ENCODE measurements at regions not wholly inside any gene's neighbourhood (a gene's known extent, or its start where the extent isn't known, plus 50 kb on each side); places are given as distances from the start of the nearest gene placed in this dataset.
"Not testable (repeated sequence)": the region's sequence is repeated elsewhere in the genome, so short reads cannot be mapped to it uniquely, and the experiment has no call there.

DNA sequence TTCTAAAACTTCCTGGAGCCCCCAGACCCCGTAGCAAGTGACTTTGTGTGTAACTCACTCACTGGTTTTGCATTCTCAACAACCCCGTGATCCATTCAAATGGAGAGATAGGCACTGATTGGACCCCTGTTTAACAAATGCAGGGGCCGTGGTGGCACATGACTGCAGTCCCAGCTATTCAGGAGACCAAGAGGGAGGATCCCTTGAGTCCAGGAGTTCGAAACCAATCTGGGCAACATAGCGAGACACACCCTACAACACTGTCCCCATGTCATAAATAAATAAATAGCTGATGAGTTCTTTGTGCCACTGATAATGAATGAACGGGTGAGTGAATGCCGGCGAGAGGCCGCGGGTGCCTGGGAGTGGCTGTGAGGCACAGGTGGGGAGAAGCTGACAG lies 59.4 kb upstream of the PAX7 start:
- ChIA-PET CTCF (interaction anchor here (1.2 kb wide), 1 partner anchor 17 kb away, joined by 3 read pairs; no protein-coding TSS in a partner anchor), POLR2A (no interaction called here)
- Histone ChIP-seq H3K27ac (ENCODE audit: insufficient read depth in 1 of 2, low read depth in 1 of 2, low read length in 2 of 2, poor library complexity in 1 of 2, severe bottlenecking in 2 of 2) (no peak overlapping the region), H3K27me3 (replicated peaks in 2 of 5; ENCODE audit: control insufficient read depth in 4 of 5, insufficient read depth in 5 of 5, low read length in 4 of 5) (peaks cover 0 to 57% (median 8%) of the 10 kb centered on the region in 5 experiments), H3K9me3 (ENCODE audit: control extremely low read depth in 1 of 5, control insufficient read depth in 4 of 5, insufficient read depth in 2 of 5, low read depth in 1 of 5, low read length in 4 of 5) (peaks cover 0 to 7% (median 0%) of the 10 kb centered on the region in 5 experiments), H3K4me3 (ENCODE audit: control insufficient read depth in 1 of 7, extremely low read depth in 1 of 7, insufficient read depth in 4 of 7, low read depth in 2 of 7, low read length in 6 of 7) (no peak overlapping the region), H3K36me3 (ENCODE audit: control insufficient read depth in 4 of 4, insufficient read depth in 4 of 4, low read length in 3 of 4) (no peaks in the 10 kb centered on the region), H3K4me1 (ENCODE audit: control extremely low read depth in 1 of 4, control insufficient read depth in 4 of 4, insufficient read depth in 4 of 4, low read length in 3 of 4) (no peaks in the 10 kb centered on the region)
- DNase-seq = no peak
- WGBS (ENCODE audit: insufficient coverage) = 86% methylated on average over 6 of the region's 10 CpGs

DNA sequence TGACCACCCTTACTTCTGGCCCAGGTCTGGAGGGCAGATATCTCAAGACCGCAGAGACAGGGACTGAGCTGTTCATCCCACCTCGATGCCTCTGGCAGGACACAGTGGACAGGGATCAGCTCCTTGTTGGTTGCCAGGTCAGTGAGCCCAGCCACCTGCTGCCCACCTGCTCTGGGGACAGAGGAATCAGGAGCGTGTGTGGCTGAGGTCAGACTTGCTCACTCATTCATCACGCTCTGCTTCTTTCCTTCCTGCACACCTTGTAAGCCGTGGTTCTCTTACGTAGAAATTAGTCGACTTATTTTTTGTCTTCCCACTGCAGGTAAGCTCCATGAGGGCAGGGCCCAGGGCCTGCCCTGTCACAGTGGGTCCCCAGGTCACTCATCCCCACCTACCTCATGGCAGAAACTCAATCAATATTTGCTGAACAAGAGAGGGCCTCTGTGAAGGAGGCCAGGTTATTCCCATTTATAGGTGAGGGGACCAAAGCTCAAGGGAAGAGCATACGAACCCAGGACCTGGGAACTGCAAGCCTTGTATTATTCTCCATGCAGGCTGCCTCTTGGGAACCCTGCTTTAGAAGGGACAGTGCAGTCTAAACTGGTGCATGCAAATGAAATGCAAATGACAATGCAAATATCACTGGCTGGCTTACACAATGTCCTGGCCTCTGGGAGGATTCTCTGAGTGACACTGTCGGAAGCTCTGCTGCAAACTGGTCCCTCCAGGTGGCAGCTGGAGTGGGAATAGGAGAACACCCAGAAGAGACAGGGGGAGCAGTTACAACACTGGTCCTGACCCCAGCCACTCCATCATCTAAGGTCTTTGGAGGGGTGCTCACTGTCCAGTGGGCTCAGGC lies 58.4 kb upstream of the PAX7 start:
- no peaks in the 10 kb centered on the region for H3K4me1 ChIP-seq (ENCODE audit: control extremely low read depth in 1 of 4, control insufficient read depth in 4 of 4, insufficient read depth in 4 of 4, low read length in 3 of 4)
- H3K4me3 ChIP-seq (ENCODE audit: control insufficient read depth in 1 of 7, extremely low read depth in 1 of 7, insufficient read depth in 4 of 7, low read depth in 2 of 7, low read length in 6 of 7) = no peak overlapping the region
- peaks cover 0 to 7% (median 0%) of the 10 kb centered on the region in 5 experiments for H3K9me3 ChIP-seq (ENCODE audit: control extremely low read depth in 1 of 5, control insufficient read depth in 4 of 5, insufficient read depth in 2 of 5, low read depth in 1 of 5, low read length in 4 of 5)
- WGBS (ENCODE audit: insufficient coverage) = 85% methylated on average over 8 of the region's 9 CpGs
- ChIA-PET POLR2A (no interaction called here), CTCF (interaction anchor here (1.2 to 1.4 kb wide), 2 partner anchors 10 to 18 kb away, joined by 3 to 8 read pairs; no protein-coding TSS in a partner anchor)
- no peaks in the 10 kb centered on the region for H3K36me3 ChIP-seq (ENCODE audit: control insufficient read depth in 4 of 4, insufficient read depth in 4 of 4, low read length in 3 of 4)
- no peak for DNase-seq
- peaks cover 0 to 53% (median 2%) of the 10 kb centered on the region in 5 experiments for H3K27me3 ChIP-seq (replicated peaks in 2 of 5; ENCODE audit: control insufficient read depth in 4 of 5, insufficient read depth in 5 of 5, low read length in 4 of 5)
- H3K27ac ChIP-seq (ENCODE audit: insufficient read depth in 1 of 2, low read depth in 1 of 2, low read length in 2 of 2, poor library complexity in 1 of 2, severe bottlenecking in 2 of 2) = no peak overlapping the region

DNA sequence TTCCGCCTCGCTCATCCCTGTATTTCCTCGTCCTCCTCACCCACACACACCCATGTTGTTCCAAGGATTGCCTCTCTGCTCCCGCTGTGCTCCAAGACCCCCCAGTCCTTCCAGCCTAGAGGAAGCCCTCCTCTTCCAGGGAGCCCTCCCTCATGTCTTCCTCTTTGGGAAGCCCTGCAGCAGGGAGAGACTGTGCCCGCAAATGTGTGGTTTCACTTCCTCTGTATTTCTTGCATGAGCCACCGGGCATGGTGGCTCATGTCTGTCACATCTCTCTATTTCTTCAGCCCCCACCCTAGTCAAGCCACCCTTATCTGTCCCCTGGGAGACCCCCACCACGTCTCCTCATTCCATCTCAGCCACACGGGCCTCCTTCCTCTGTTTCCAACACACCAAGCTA lies 57.5 kb upstream of the PAX7 start:
- no peaks in the 10 kb centered on the region for H3K4me1 ChIP-seq (ENCODE audit: control extremely low read depth in 1 of 4, control insufficient read depth in 4 of 4, insufficient read depth in 4 of 4, low read length in 3 of 4)
- no peak overlapping the region for H3K27ac ChIP-seq (ENCODE audit: insufficient read depth in 1 of 2, low read depth in 1 of 2, low read length in 2 of 2, poor library complexity in 1 of 2, severe bottlenecking in 2 of 2)
- no peak overlapping the region for H3K4me3 ChIP-seq (ENCODE audit: control insufficient read depth in 1 of 7, extremely low read depth in 1 of 7, insufficient read depth in 4 of 7, low read depth in 2 of 7, low read length in 6 of 7)
- 82% methylated on average over 7 of the region's 8 CpGs for WGBS (ENCODE audit: insufficient coverage)
- peaks cover 0 to 50% (median 2%) of the 10 kb centered on the region in 5 experiments for H3K27me3 ChIP-seq (replicated peaks in 2 of 5; ENCODE audit: control insufficient read depth in 4 of 5, insufficient read depth in 5 of 5, low read length in 4 of 5)
- ChIA-PET POLR2A (no interaction called here), CTCF (interaction anchor here (1.4 kb wide), 1 partner anchor 9 kb away, joined by 8 read pairs; no protein-coding TSS in a partner anchor)
- DNase-seq = no peak
- no peaks in the 10 kb centered on the region for H3K36me3 ChIP-seq (ENCODE audit: control insufficient read depth in 4 of 4, insufficient read depth in 4 of 4, low read length in 3 of 4)
- peaks cover 0 to 3% (median 0%) of the 10 kb centered on the region in 5 experiments for H3K9me3 ChIP-seq (ENCODE audit: control extremely low read depth in 1 of 5, control insufficient read depth in 4 of 5, insufficient read depth in 2 of 5, low read depth in 1 of 5, low read length in 4 of 5)

DNA sequence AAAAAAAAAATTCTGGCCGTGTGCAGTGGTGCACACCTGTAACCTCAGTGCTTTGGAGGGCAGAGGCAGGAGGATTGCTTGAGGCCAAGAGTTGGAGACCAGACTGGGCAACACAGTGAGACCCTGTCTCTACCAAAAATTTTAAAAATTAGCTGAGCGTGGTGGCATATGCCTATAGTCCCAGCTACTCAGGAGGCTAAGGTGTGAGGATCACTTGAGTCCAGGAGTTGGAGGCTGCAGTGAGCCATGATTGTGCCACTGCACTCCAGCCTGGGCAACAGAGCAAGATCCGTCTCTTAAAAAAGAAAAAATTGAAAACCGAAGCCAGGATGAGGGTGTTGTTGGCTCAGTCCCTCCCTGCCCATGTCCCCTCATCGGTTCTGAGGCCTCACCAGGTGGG lies 55.9 kb upstream of the PAX7 start:
- POLR2A ChIA-PET = no interaction called here
- Histone ChIP-seq H3K36me3 (ENCODE audit: control insufficient read depth in 4 of 4, insufficient read depth in 4 of 4, low read length in 3 of 4) (no peaks in the 10 kb centered on the region), H3K27me3 (replicated peaks in 2 of 5; ENCODE audit: control insufficient read depth in 4 of 5, insufficient read depth in 5 of 5, low read length in 4 of 5) (peaks cover 0 to 46% (median 2%) of the 10 kb centered on the region in 5 experiments), H3K4me1 (ENCODE audit: control extremely low read depth in 1 of 4, control insufficient read depth in 4 of 4, insufficient read depth in 4 of 4, low read length in 3 of 4) (no peaks in the 10 kb centered on the region), H3K9me3 (ENCODE audit: control extremely low read depth in 1 of 5, control insufficient read depth in 4 of 5, insufficient read depth in 2 of 5, low read depth in 1 of 5, low read length in 4 of 5) (no peaks in the 10 kb centered on the region), H3K4me3 (ENCODE audit: control insufficient read depth in 1 of 7, extremely low read depth in 1 of 7, insufficient read depth in 4 of 7, low read depth in 2 of 7, low read length in 6 of 7) (no peak overlapping the region), H3K27ac (ENCODE audit: insufficient read depth in 1 of 2, low read depth in 1 of 2, low read length in 2 of 2, poor library complexity in 1 of 2, severe bottlenecking in 2 of 2) (no peak overlapping the region)
- 80% methylated on average over 4 of the region's 5 CpGs for WGBS (ENCODE audit: insufficient coverage)
- DNase-seq = no peak
- CTCF ChIA-PET = interaction anchor here (0.8 to 1.8 kb wide), 5 partner anchors 9 to 922 kb away, joined by 3 to 6 read pairs (median 5); no protein-coding TSS in a partner anchor

DNA sequence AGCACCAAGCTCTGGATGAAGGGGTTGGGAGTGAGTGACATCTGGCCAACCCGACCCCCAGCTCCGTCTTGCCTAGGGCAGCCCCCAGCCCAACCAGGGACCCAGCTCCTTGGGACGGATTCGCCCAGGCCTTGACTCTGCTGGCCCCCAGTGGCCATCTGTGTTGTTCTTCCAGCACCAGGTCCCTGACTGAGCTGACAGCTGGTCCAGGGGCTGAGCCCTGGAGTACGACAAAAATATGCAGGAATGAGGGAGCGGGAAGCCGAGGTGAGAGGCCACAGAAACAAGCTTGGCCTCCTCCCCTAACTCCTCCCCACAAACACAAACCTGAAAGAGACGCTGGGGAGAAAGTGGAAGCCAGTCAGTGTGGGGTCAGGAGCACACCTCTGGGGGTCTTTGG lies 55.0 kb upstream of the PAX7 start:
- ChIA-PET POLR2A (no interaction called here), CTCF (interaction anchor here (0.8 to 1.8 kb wide), 8 partner anchors 10 to 923 kb away, joined by 3 to 6 read pairs (median 3); no protein-coding TSS in a partner anchor)
- H3K27me3 ChIP-seq (replicated peaks in 2 of 5; ENCODE audit: control insufficient read depth in 4 of 5, insufficient read depth in 5 of 5, low read length in 4 of 5) = peaks cover 0 to 41% (median 2%) of the 10 kb centered on the region in 5 experiments
- WGBS (ENCODE audit: insufficient coverage) = 25% methylated on average over 4 of the region's 8 CpGs
- H3K4me1 ChIP-seq (ENCODE audit: control extremely low read depth in 1 of 4, control insufficient read depth in 4 of 4, insufficient read depth in 4 of 4, low read length in 3 of 4) = no peaks in the 10 kb centered on the region
- peak; percentile 23 to 42 (median 34) for DNase-seq
- H3K4me3 ChIP-seq (ENCODE audit: control insufficient read depth in 1 of 7, extremely low read depth in 1 of 7, insufficient read depth in 4 of 7, low read depth in 2 of 7, low read length in 6 of 7) = no peak overlapping the region
- H3K36me3 ChIP-seq (ENCODE audit: control insufficient read depth in 4 of 4, insufficient read depth in 4 of 4, low read length in 3 of 4) = no peaks in the 10 kb centered on the region
- no peaks in the 10 kb centered on the region for H3K9me3 ChIP-seq (ENCODE audit: control extremely low read depth in 1 of 5, control insufficient read depth in 4 of 5, insufficient read depth in 2 of 5, low read depth in 1 of 5, low read length in 4 of 5)
- no peak overlapping the region for H3K27ac ChIP-seq (ENCODE audit: insufficient read depth in 1 of 2, low read depth in 1 of 2, low read length in 2 of 2, poor library complexity in 1 of 2, severe bottlenecking in 2 of 2)

DNA sequence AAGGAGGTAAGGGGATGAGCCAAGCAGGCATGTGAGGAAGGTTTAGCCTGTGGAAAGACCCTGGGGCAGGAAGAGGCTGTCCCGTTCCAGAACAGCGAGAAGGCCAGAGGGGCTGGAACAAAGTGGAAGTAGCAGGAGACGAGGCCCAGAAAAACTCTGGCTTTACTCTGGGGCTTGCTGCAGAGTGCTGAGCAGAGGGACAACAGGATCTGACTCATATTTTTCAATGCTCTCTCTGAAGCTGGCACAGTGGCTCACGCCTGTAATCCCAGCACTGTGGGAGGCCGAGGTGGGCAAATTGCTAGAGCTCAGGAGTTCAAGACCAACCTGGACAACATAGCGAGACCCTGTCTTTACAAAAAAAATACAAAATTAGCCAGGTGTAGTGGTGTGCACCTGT lies 52.4 kb upstream of the PAX7 start:
- no peaks in the 10 kb centered on the region for H3K4me1 ChIP-seq (ENCODE audit: control extremely low read depth in 1 of 4, control insufficient read depth in 4 of 4, insufficient read depth in 4 of 4, low read length in 3 of 4)
- CTCF ChIA-PET = no interaction called here
- no peak overlapping the region for H3K27ac ChIP-seq (ENCODE audit: insufficient read depth in 1 of 2, low read depth in 1 of 2, low read length in 2 of 2, poor library complexity in 1 of 2, severe bottlenecking in 2 of 2)
- no peaks in the 10 kb centered on the region for H3K36me3 ChIP-seq (ENCODE audit: control insufficient read depth in 4 of 4, insufficient read depth in 4 of 4, low read length in 3 of 4)
- H3K9me3 ChIP-seq (ENCODE audit: control extremely low read depth in 1 of 5, control insufficient read depth in 4 of 5, insufficient read depth in 2 of 5, low read depth in 1 of 5, low read length in 4 of 5) = no peaks in the 10 kb centered on the region
- peaks cover 0 to 25% (median 2%) of the 10 kb centered on the region in 5 experiments for H3K27me3 ChIP-seq (replicated peaks in 2 of 5; ENCODE audit: control insufficient read depth in 4 of 5, insufficient read depth in 5 of 5, low read length in 4 of 5)
- POLR2A ChIA-PET = no interaction called here
- H3K4me3 ChIP-seq (ENCODE audit: control insufficient read depth in 1 of 7, extremely low read depth in 1 of 7, insufficient read depth in 4 of 7, low read depth in 2 of 7, low read length in 6 of 7) = no peak overlapping the region
- WGBS (ENCODE audit: insufficient coverage) = 97% methylated on average over 6 of the region's 6 CpGs
- no peak for DNase-seq

DNA sequence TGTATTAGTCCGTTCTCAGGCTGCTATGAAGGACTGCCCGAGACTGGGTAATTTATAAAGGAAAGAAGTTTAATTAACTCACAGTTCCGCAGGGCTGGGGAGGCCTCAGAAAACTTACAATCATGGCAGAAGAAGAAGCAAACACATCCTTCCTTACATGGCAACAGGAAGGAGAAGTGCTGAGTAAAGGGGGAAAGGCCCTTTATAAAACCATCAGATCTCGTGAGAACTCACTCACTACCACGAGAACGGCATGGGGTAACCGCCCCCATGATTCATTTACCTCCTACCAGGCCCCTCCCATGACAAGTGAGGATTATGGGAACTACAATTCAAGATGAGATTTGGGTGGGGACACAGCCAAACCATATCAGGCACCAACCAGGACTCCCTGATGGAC lies 51.4 kb upstream of the PAX7 start:
- H3K27ac ChIP-seq (ENCODE audit: insufficient read depth in 1 of 2, low read depth in 1 of 2, low read length in 2 of 2, poor library complexity in 1 of 2, severe bottlenecking in 2 of 2); POLR2A ChIA-PET; H3K4me3 ChIP-seq (ENCODE audit: control insufficient read depth in 1 of 7, extremely low read depth in 1 of 7, insufficient read depth in 4 of 7, low read depth in 2 of 7, low read length in 6 of 7); H3K36me3 ChIP-seq (ENCODE audit: control insufficient read depth in 4 of 4, insufficient read depth in 4 of 4, low read length in 3 of 4); H3K4me1 ChIP-seq (ENCODE audit: control extremely low read depth in 1 of 4, control insufficient read depth in 4 of 4, insufficient read depth in 4 of 4, low read length in 3 of 4); H3K9me3 ChIP-seq (ENCODE audit: control extremely low read depth in 1 of 5, control insufficient read depth in 4 of 5, insufficient read depth in 2 of 5, low read depth in 1 of 5, low read length in 4 of 5): not testable (repeated sequence)
- CTCF ChIA-PET = interaction anchor here (1.0 kb wide), 1 partner anchor 14 kb away, joined by 3 read pairs; no protein-coding TSS in a partner anchor
- peak; percentile 40 to 73 (median 61) for DNase-seq
- WGBS (ENCODE audit: insufficient coverage) = no CpG with 5 or more reads among the region's 7 CpGs
- H3K27me3 ChIP-seq (replicated peaks in 2 of 5; ENCODE audit: control insufficient read depth in 4 of 5, insufficient read depth in 5 of 5, low read length in 4 of 5) = peaks cover 0 to 19% (median 0%) of the 10 kb centered on the region in 5 experiments
